GM19395 (cell line): ENCODE measurements at regions not wholly inside any gene's neighbourhood (a gene's known extent, or its start where the extent isn't known, plus 50 kb on each side); places are given as distances from the start of the nearest gene placed in this dataset.
A peak's percentile ranks its signal among the peaks of the same experiment; 100 is the strongest.

Experiments
- ATAC-seq: cut with Tn5 transposase; IDR thresholded peaks from one replicate; pipeline ENCODE4 v1.9.1; 2021; ENCODE audit warnings: mild to moderate bottlenecking, moderate library complexity; ENCODE audit not compliant: unreplicated experiment

- no peak for ATAC-seq
These were observed 88.6 kb upstream of the SPRED1 start for GRCh38 chr15:38164061-38164460.

- ATAC-seq = no peak
These were observed 88.1 kb upstream of the SPRED1 start for GRCh38 chr15:38164507-38164906.

GRCh38 chr15:38168467-38169070, 84.1 kb upstream of the SPRED1 start:
- no peak for ATAC-seq

- ATAC-seq = no peak
These were observed 80.7 kb upstream of the SPRED1 start for GRCh38 chr15:38171973-38172372.

- ATAC-seq = no peak
These were observed 77.9 kb upstream of the SPRED1 start for GRCh38 chr15:38174691-38175090.

GRCh38 chr15:38176155-38176554, 76.5 kb upstream of the SPRED1 start:
- peak; percentile 82 for ATAC-seq

GRCh38 chr15:38176691-38177090, 75.9 kb upstream of the SPRED1 start:
- no peak for ATAC-seq

GRCh38 chr15:38182900-38183299, 69.7 kb upstream of the SPRED1 start:
- ATAC-seq = no peak

- no peak for ATAC-seq
These were observed 66.1 kb upstream of the SPRED1 start for GRCh38 chr15:38186507-38186906.

GRCh38 chr15:38187630-38188313, 64.9 kb upstream of the SPRED1 start:
- ATAC-seq = no peak

- no peak for ATAC-seq
These were observed 62.9 kb upstream of the SPRED1 start for GRCh38 chr15:38189671-38190295.

- ATAC-seq = no peak
These were observed 62.1 kb upstream of the SPRED1 start for GRCh38 chr15:38190501-38190900.

GRCh38 chr15:38192496-38192895, 60.1 kb upstream of the SPRED1 start:
- ATAC-seq = no peak

- ATAC-seq = no peak
These were observed 59.1 kb upstream of the SPRED1 start for GRCh38 chr15:38193496-38193895.

- ATAC-seq = no peak
These were observed 57.3 kb upstream of the SPRED1 start for GRCh38 chr15:38195191-38195901.

- ATAC-seq = no peak
These were observed 56.6 kb upstream of the SPRED1 start for GRCh38 chr15:38196076-38196475.

- ATAC-seq = no peak
These were observed 55.1 kb upstream of the SPRED1 start for GRCh38 chr15:38197553-38197952.

GRCh38 chr15:38201714-38202113, 50.9 kb upstream of the SPRED1 start:
- ATAC-seq = no peak

GRCh38 chr15:38202361-38202760, 50.3 kb upstream of the SPRED1 start:
- ATAC-seq = no peak
